A673 (cell line): ENCODE measurements at regions not wholly inside any gene's neighbourhood (a gene's known extent, or its start where the extent isn't known, plus 50 kb on each side); places are given as distances from the start of the nearest gene placed in this dataset.

ENCODE experiments used
- BruUV-seq: library from RNA; stranded (reverse); fragments of 400-500 nt; replicated peaks from 2 replicates; lab custom pipeline; 2021; lab: Mats Ljungman, UMichigan
- CTCF ChIA-PET: fragments of 300-600 bp; sonication (Branson Sonifier 250); formaldehyde crosslinking; loops from one replicate; lab custom pipeline; 2022; ENCODE audit warnings: antibody characterized with exemption; lab: Charles Lee
- POLR2A ChIA-PET: fragments of 300-600 bp; sonication (Branson Sonifier 250); formaldehyde crosslinking; loops from one replicate; lab custom pipeline; 2022; ENCODE audit warnings: antibody characterized with exemption; ENCODE audit not compliant: low non-redundant PET; lab: Charles Lee
- DNase-seq: peaks from one replicate; pipeline ENCODE4 v3.0.0-alpha.2; 2015; ENCODE audit warnings: low spot score
- H3K27ac ChIP-seq: fragments of 200-600 bp; sonication (generic); 2 replicates; pipeline ENCODE4 v1.5.1; 2016; ENCODE audit warnings: mixed run types, low read depth, mild to moderate bottlenecking, mixed read lengths, antibody characterized with exemption, low read length; ENCODE audit not compliant: poor library complexity, severe bottlenecking
- H3K27me3 ChIP-seq: fragments of 200-600 bp; sonication (generic); replicated peaks from 2 replicates; pipeline ENCODE4 v1.6.1; 2017; ENCODE audit warnings: mixed run types, low read depth, mild to moderate bottlenecking, mixed read lengths, antibody characterized with exemption, low read length; ENCODE audit not compliant: insufficient read depth, poor library complexity
- H3K36me3 ChIP-seq: fragments of 200-600 bp; sonication (generic); 2 replicates; pipeline ENCODE4 v1.6.1; 2016; ENCODE audit warnings: mixed run types, mild to moderate bottlenecking, mixed read lengths, antibody characterized with exemption, low read length; ENCODE audit not compliant: insufficient read depth, poor library complexity, severe bottlenecking
- H3K4me1 ChIP-seq: fragments of 200-600 bp; sonication (generic); 2 replicates; pipeline ENCODE4 v1.6.1; 2017; ENCODE audit warnings: mixed run types, mild to moderate bottlenecking, mixed read lengths, antibody characterized with exemption, low read length; ENCODE audit not compliant: insufficient read depth, poor library complexity, severe bottlenecking
- H3K4me3 ChIP-seq: fragments of 200-600 bp; sonication (generic); 2 replicates; pipeline ENCODE4 v1.5.1; 2016; ENCODE audit warnings: low read depth, mixed run types, mild to moderate bottlenecking, mixed read lengths, low read length; ENCODE audit not compliant: poor library complexity, severe bottlenecking
- H3K9me3 ChIP-seq: fragments of 200-600 bp; sonication (generic); 2 replicates; pipeline ENCODE4 v1.6.1; 2016; ENCODE audit warnings: mixed run types, low read depth, mild to moderate bottlenecking, mixed read lengths, antibody characterized with exemption, low read length; ENCODE audit not compliant: poor library complexity, severe bottlenecking
- EZH2 ChIP-seq: fragments of 200-600 bp; sonication (generic); IDR thresholded peaks from 2 replicates; pipeline ENCODE4 v1.6.1; 2017; ENCODE audit warnings: borderline replicate concordance, low read depth, mild to moderate bottlenecking, mixed read lengths, antibody characterized with exemption, low read length; ENCODE audit not compliant: poor library complexity, severe bottlenecking
- intact Hi-C: fragments of 100-400 bp; cut with micrococcal nuclease; formaldehyde crosslinking; loops from one replicate; pipeline ENCODE4 v1.10.0; 2022; ENCODE audit not compliant: unreplicated experiment
- TF ChIP-seq, protein P1 (sequence below): fragments of 300-800, 200-600 bp; sonication (generic); conservative IDR thresholded peaks from 2 replicates; pipeline ENCODE4 v1.5.1; 2017; ENCODE audit warnings: low read depth, mild to moderate bottlenecking, antibody characterized with exemption, low read length, moderate library complexity, mixed read lengths

DNA sequence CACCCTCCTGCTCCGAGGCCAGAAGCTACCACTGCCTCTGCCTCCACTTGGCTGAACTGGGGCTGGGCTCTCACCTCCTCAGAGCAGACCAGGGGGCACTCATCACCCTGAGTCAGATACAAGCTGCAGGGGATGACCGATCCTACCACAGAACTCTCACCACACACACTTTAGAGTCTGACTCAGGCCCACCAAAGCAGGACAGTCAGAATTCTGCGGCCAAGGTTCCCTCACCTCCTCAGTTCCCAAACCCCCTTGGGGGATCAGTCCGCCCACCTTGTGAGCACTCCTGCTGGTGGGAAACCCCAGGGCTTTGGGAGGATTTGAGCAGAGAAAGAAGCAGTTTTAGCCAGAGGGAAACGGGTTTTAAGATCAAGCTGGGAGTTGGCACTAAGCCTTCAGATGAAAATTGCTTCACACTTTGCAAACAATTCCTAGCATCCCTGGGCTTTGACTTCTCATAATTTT is 587.8 kb upstream of the JAG1 start:
- Histone ChIP-seq H3K4me3 (no peak overlapping the region), H3K36me3 (no peaks in the 10 kb centered on the region), H3K27me3 (no peaks in the 10 kb centered on the region), H3K27ac (no peak overlapping the region), H3K9me3 (no peaks in the 10 kb centered on the region), H3K4me1 (no peaks in the 10 kb centered on the region)
- no TSS peak for BruUV-seq
- intact Hi-C loops = no loop called here
- POLR2A ChIA-PET = no interaction called here
- TF ChIP-seq, protein P1, sequence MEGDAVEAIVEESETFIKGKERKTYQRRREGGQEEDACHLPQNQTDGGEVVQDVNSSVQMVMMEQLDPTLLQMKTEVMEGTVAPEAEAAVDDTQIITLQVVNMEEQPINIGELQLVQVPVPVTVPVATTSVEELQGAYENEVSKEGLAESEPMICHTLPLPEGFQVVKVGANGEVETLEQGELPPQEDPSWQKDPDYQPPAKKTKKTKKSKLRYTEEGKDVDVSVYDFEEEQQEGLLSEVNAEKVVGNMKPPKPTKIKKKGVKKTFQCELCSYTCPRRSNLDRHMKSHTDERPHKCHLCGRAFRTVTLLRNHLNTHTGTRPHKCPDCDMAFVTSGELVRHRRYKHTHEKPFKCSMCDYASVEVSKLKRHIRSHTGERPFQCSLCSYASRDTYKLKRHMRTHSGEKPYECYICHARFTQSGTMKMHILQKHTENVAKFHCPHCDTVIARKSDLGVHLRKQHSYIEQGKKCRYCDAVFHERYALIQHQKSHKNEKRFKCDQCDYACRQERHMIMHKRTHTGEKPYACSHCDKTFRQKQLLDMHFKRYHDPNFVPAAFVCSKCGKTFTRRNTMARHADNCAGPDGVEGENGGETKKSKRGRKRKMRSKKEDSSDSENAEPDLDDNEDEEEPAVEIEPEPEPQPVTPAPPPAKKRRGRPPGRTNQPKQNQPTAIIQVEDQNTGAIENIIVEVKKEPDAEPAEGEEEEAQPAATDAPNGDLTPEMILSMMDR = no peak
- no peak for TF ChIP-seq EZH2
- CTCF ChIA-PET = no interaction called here
- DNase-seq = peak; percentile 24

GRCh38 chr20:11266571-11266970 is 592.8 kb upstream of the JAG1 start:
- Histone ChIP-seq H3K4me1 (peaks cover 14% of the 10 kb centered on the region), H3K4me3 (no peak overlapping the region), H3K27ac (no peak overlapping the region), H3K27me3 (no peaks in the 10 kb centered on the region), H3K36me3 (no peaks in the 10 kb centered on the region), H3K9me3 (no peaks in the 10 kb centered on the region)
- no TSS peak for BruUV-seq
- intact Hi-C loops = no loop called here
- no peak for DNase-seq
- ChIA-PET CTCF (interaction anchor here (1.0 kb wide), 1 partner anchor 59 kb away, joined by 3 read pairs; no protein-coding TSS in a partner anchor), POLR2A (no interaction called here)
- TF ChIP-seq, protein P1 = no peak
- no peak for TF ChIP-seq EZH2

DNA sequence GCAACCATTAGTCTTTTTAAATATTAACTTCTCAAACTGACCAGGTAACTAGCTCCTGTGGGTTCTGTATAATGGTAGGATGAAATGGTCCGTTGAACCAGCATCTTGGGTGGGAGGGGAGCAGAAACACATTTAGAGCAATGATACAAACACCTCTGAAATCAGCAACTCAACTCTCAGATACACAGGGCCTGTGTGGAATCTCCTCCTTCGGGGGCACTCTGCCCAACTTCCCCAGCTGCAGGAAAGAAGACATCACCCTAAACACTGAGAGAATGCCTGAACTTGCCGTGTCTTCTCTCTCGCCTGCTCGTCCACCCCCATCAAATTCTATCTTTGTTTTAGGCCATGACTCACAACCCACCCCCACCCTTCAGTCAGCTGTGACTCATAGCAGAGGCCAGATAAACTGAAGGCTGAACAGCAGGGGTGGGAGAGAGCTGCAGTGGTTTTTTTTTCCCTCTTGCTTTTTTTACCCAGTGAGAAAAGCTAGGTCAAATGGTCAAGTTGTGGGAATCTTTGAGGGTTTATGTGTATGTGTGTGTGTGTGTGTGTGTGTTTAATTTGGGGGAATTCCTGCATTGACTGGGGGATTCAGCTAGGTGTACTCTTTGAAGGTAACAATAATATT is 593.4 kb upstream of the JAG1 start:
- H3K36me3 ChIP-seq = no peaks in the 10 kb centered on the region
- H3K27ac ChIP-seq = no peak overlapping the region
- no peaks in the 10 kb centered on the region for H3K27me3 ChIP-seq
- peaks cover 20% of the 10 kb centered on the region for H3K4me1 ChIP-seq
- TF ChIP-seq, protein P1 = no peak
- TF ChIP-seq EZH2 = no peak
- DNase-seq = peak; percentile 90
- no peaks in the 10 kb centered on the region for H3K9me3 ChIP-seq
- no peak overlapping the region for H3K4me3 ChIP-seq
- intact Hi-C loops = no loop called here
- ChIA-PET POLR2A (interaction anchor here (0.6 kb wide), 3 partner anchors 13 to 580 kb away, joined by 5 to 11 read pairs (median 10); no protein-coding TSS in a partner anchor), CTCF (interaction anchor here (0.6 to 0.7 kb wide), 2 partner anchors 62 to 274 kb away, joined by 6 to 8 read pairs; no protein-coding TSS in a partner anchor)
- BruUV-seq = no TSS peak
